ENCODE measurements at regions not wholly inside any gene's neighbourhood (a gene's known extent, or its start where the extent isn't known, plus 50 kb on each side); places are given as distances from the start of the nearest gene placed in this dataset.

DNA sequence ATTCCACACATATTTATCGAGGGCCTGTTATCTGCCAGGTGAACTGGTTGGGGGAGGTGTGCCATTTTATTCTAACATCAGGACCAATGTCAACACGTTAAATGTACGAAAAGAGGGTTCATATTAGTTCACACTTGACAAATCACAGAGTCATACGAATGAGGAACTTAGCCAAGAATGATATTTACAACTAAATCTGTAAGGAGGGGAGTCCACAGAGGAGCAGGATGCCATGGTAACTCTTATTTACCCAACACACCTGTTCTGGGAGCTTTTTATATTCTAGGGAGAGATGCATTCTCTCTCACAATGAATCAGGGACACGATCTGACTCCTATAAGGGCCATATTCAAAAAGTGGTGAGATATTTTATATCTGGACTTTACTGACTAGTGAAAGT is 144.1 kb downstream of the CDC42EP3 start:
- TF ChIP-seq, protein P1, sequence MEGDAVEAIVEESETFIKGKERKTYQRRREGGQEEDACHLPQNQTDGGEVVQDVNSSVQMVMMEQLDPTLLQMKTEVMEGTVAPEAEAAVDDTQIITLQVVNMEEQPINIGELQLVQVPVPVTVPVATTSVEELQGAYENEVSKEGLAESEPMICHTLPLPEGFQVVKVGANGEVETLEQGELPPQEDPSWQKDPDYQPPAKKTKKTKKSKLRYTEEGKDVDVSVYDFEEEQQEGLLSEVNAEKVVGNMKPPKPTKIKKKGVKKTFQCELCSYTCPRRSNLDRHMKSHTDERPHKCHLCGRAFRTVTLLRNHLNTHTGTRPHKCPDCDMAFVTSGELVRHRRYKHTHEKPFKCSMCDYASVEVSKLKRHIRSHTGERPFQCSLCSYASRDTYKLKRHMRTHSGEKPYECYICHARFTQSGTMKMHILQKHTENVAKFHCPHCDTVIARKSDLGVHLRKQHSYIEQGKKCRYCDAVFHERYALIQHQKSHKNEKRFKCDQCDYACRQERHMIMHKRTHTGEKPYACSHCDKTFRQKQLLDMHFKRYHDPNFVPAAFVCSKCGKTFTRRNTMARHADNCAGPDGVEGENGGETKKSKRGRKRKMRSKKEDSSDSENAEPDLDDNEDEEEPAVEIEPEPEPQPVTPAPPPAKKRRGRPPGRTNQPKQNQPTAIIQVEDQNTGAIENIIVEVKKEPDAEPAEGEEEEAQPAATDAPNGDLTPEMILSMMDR (IDR thresholded peaks at IDR 0.05; ENCODE audit: low read depth, low read length), result no peak
- no peak for TF ChIP-seq EZH2phosphoT487 (IDR thresholded peaks at IDR 0.05; ENCODE audit: low read depth)

Measured in OCI-LY3 (cell line).